ENCODE measurements at regions not wholly inside any gene's neighbourhood (a gene's known extent, or its start where the extent isn't known, plus 50 kb on each side); places are given as distances from the start of the nearest gene placed in this dataset.

DNA sequence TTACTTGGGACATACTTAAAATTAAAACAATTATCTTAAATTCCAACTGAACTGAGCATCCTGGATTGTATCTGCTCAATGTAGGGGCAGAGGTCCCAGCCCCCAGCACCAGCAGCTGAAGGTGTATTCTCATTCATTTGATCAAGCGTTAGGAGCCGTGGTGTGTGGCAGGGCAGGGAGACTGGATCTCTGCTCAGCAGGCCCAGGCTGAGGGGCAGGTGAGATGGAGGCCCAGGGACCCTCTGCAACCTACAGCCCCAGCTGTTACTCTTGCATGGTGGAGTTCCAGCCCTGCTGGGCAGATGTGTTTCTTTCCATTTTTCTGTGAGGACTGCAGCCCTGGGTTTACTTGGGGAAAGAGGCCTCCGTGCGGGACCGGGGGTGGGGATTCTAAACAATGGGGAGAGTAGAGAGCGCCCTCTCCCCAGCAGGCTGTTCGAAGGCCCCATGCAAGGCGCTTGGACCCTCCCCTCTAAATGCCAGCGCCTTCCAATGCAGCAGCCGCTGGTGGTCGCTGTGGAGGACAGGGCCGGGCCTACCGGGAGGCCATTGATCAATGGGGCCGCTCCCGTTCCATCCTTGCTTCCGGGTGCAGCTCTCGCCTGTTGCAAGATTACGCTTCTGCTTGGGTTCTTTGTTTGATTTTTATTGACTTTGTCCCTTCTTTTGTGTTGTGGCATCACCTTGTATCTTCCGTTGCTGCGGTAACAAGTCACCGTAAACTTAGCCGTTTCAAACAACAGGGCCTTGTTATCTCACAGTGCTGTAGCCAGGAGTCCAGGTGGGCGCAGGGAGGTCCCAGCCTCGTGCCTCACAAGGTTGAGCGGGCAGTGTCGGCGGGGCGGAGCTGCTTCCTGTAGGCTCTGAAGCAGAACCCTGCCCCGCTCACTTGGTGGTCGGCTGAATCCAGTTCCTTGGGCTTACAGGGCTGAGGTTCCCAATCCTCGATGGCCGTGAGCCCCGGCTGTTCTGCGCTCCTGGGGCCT is 134.8 kb upstream of the PHACTR3 start:
- no peaks in the 10 kb centered on the region for H3K79me2 ChIP-seq (ENCODE audit: insufficient read depth, low read depth)
- no peak overlapping the region for H3K4me3 ChIP-seq (IDR thresholded peaks at IDR 0.05; ENCODE audit: insufficient read depth, low read depth, low read length)
- no peaks in the 10 kb centered on the region for H3K4me1 ChIP-seq (ENCODE audit: low read depth, poor library complexity, severe bottlenecking)
- no peak overlapping the region for H2AFZ ChIP-seq (ENCODE audit: low read depth)
- H4K20me1 ChIP-seq (ENCODE audit: insufficient read depth) = no peaks in the 10 kb centered on the region
- TF ChIP-seq, protein P1, sequence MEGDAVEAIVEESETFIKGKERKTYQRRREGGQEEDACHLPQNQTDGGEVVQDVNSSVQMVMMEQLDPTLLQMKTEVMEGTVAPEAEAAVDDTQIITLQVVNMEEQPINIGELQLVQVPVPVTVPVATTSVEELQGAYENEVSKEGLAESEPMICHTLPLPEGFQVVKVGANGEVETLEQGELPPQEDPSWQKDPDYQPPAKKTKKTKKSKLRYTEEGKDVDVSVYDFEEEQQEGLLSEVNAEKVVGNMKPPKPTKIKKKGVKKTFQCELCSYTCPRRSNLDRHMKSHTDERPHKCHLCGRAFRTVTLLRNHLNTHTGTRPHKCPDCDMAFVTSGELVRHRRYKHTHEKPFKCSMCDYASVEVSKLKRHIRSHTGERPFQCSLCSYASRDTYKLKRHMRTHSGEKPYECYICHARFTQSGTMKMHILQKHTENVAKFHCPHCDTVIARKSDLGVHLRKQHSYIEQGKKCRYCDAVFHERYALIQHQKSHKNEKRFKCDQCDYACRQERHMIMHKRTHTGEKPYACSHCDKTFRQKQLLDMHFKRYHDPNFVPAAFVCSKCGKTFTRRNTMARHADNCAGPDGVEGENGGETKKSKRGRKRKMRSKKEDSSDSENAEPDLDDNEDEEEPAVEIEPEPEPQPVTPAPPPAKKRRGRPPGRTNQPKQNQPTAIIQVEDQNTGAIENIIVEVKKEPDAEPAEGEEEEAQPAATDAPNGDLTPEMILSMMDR (conservative IDR thresholded peaks at IDR 0.05; ENCODE audit: low read depth, low read length) = no peak
- H3K4me2 ChIP-seq = no peak overlapping the region
- no peak overlapping the region for H3K9ac ChIP-seq
- no peaks in the 10 kb centered on the region for H3K36me3 ChIP-seq (ENCODE audit: insufficient read depth)
- H3K27me3 ChIP-seq (ENCODE audit: insufficient read depth, low read depth) = peaks cover 2% of the 10 kb centered on the region; the same call in 1 of the 2 replicates
- H3K27ac ChIP-seq = no peak overlapping the region

DNA sequence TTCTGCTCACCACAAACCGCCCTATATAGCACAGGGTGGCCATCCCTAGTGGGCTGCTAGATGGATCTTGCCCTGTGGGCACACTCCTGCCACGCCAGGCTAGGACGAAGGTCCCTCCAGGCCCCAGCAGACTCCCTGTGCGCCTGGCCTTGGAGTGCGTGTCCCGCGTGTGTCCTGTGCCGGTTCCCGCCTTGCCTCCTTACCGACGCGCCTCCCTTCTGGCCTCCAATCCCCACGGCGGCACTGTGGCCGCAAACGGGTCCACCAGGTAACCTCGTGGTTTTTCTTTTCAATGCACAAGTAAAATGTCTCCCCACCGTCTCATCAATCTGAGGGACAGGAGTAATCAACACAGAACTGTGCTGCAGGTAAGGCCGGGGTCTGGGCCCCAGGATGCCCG is 133.8 kb upstream of the PHACTR3 start:
- no peak overlapping the region for H3K4me3 ChIP-seq (IDR thresholded peaks at IDR 0.05; ENCODE audit: insufficient read depth, low read depth, low read length)
- TF ChIP-seq, protein P1 (conservative IDR thresholded peaks at IDR 0.05; ENCODE audit: low read depth, low read length) = no peak
- H3K27me3 ChIP-seq (ENCODE audit: insufficient read depth, low read depth) = peaks cover 2% of the 10 kb centered on the region; the same call in 1 of the 2 replicates
- no peaks in the 10 kb centered on the region for H3K4me1 ChIP-seq (ENCODE audit: low read depth, poor library complexity, severe bottlenecking)
- no peak overlapping the region for H3K9ac ChIP-seq
- no peak overlapping the region for H2AFZ ChIP-seq (ENCODE audit: low read depth)
- H3K27ac ChIP-seq = no peak overlapping the region
- H3K4me2 ChIP-seq = no peak overlapping the region
- H3K79me2 ChIP-seq (ENCODE audit: insufficient read depth, low read depth) = no peaks in the 10 kb centered on the region
- H4K20me1 ChIP-seq (ENCODE audit: insufficient read depth) = no peaks in the 10 kb centered on the region
- no peaks in the 10 kb centered on the region for H3K36me3 ChIP-seq (ENCODE audit: insufficient read depth)

DNA sequence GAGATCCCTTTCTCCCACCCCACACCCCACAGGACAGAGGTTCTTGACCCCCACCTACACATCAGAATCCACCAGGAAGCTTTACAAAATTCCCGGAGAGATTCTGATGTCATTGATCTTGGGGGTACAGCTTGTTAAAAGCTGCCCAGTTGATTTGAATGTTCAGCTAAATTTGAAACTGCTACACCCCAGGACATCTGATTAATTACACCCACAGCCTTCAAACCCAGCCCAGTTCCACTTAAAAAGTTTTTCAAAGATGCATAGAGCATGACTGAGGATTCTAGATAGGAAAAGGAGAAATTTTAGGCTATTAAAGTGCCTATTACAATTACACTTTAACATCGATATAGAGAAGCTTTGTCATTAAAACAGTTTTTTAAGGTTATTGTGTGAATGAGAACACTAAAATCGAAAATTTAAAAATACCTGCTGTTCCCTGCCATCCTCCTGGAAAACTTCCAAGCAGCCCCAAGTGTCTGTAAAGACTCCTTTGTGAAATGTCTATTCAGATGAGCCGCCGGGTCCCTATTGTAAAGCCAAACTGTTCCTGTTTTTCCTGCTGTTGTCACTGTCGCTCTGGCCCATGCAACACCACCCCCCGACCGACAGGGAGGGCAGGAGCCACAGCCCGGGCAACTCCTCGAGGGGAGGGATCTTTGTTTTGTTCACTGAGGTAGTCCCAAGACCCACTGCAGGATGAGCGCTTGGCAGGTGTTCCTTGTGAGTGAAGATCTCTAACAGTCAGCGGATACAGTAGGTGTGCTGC is 132.5 kb upstream of the PHACTR3 start:
- Histone ChIP-seq H3K79me2 (ENCODE audit: insufficient read depth, low read depth) (no peaks in the 10 kb centered on the region), H3K4me3 (IDR thresholded peaks at IDR 0.05; ENCODE audit: insufficient read depth, low read depth, low read length) (no peak overlapping the region), H3K27me3 (ENCODE audit: insufficient read depth, low read depth) (peaks cover 2% of the 10 kb centered on the region; the same call in 1 of the 2 replicates), H3K4me1 (ENCODE audit: low read depth, poor library complexity, severe bottlenecking) (no peaks in the 10 kb centered on the region), H2AFZ (ENCODE audit: low read depth) (no peak overlapping the region), H3K9ac (no peak overlapping the region), H4K20me1 (ENCODE audit: insufficient read depth) (no peaks in the 10 kb centered on the region), H3K4me2 (no peak overlapping the region), H3K36me3 (ENCODE audit: insufficient read depth) (no peaks in the 10 kb centered on the region), H3K27ac (no peak overlapping the region)
- TF ChIP-seq, protein P1 (conservative IDR thresholded peaks at IDR 0.05; ENCODE audit: low read depth, low read length) = no peak

DNA sequence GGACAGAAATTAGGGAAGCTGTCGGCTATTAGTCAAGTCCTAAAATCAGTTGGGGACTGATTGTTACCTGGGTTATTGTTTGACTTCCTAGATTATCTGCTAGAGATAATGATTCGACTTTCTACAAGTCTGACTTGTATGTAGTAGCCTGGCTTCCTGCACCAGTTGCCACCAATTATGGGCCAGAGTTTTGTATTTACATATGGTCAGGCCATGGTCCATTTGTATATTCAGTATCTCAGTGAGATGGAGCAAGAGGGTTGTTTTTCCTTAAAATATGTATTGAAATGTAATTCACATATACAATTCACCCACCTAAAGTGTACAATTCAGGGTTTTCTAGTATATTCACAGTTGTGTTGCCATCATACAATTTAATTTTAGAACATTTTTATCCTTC is 130.6 kb upstream of the PHACTR3 start:
- H3K79me2 ChIP-seq (ENCODE audit: insufficient read depth, low read depth) = no peaks in the 10 kb centered on the region
- no peaks in the 10 kb centered on the region for H3K4me1 ChIP-seq (ENCODE audit: low read depth, poor library complexity, severe bottlenecking)
- no peak overlapping the region for H2AFZ ChIP-seq (ENCODE audit: low read depth)
- no peak overlapping the region for H3K4me3 ChIP-seq (IDR thresholded peaks at IDR 0.05; ENCODE audit: insufficient read depth, low read depth, low read length)
- H4K20me1 ChIP-seq (ENCODE audit: insufficient read depth) = no peaks in the 10 kb centered on the region
- H3K36me3 ChIP-seq (ENCODE audit: insufficient read depth) = no peaks in the 10 kb centered on the region
- no peak overlapping the region for H3K27ac ChIP-seq
- no peak overlapping the region for H3K4me2 ChIP-seq
- TF ChIP-seq, protein P1 (conservative IDR thresholded peaks at IDR 0.05; ENCODE audit: low read depth, low read length) = no peak
- H3K9ac ChIP-seq = no peak overlapping the region
- H3K27me3 ChIP-seq (ENCODE audit: insufficient read depth, low read depth) = no peaks in the 10 kb centered on the region; the same call in 1 of the 2 replicates

All from KMS-11 (cell line).